ENCODE measurements at regions not wholly inside any gene's neighbourhood (a gene's known extent, or its start where the extent isn't known, plus 50 kb on each side); places are given as distances from the start of the nearest gene placed in this dataset.

DNA sequence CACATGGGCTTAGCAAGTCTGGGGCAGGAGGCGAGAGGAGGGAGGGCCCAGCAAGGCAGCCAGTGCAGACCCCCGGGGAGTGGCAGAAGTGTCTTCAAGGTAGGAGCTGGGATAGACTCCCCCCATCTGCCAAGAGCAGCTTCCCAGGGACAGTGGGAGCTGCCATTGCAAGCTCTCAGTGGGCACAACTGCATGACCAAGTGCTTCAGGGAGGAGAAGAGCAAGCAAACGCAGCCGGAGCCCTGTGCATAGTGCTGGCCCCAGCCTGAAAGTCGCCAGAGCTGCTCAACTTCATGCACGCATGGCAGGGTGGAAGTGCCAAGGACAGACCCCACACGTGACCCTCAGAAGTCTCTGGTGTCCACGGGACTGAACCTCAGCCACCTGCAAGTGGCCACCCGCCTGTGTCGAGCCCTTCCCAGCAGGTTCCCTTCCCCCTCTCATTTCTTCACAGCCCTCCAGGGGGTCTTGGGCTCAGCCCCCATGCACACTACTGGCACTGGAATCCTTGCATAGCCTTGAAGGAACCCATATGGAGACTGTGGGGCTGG lies 89.4 kb downstream of the PLXNA1 start:
- TF ChIP-seq, protein P1, sequence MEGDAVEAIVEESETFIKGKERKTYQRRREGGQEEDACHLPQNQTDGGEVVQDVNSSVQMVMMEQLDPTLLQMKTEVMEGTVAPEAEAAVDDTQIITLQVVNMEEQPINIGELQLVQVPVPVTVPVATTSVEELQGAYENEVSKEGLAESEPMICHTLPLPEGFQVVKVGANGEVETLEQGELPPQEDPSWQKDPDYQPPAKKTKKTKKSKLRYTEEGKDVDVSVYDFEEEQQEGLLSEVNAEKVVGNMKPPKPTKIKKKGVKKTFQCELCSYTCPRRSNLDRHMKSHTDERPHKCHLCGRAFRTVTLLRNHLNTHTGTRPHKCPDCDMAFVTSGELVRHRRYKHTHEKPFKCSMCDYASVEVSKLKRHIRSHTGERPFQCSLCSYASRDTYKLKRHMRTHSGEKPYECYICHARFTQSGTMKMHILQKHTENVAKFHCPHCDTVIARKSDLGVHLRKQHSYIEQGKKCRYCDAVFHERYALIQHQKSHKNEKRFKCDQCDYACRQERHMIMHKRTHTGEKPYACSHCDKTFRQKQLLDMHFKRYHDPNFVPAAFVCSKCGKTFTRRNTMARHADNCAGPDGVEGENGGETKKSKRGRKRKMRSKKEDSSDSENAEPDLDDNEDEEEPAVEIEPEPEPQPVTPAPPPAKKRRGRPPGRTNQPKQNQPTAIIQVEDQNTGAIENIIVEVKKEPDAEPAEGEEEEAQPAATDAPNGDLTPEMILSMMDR (CRISPR knock-in tag; IDR thresholded peaks at IDR 0.05) = no peak
- TF ChIP-seq ZSCAN31 (CRISPR knock-in tag; IDR thresholded peaks at IDR 0.05; ENCODE audit: low read depth) = no peak
- no peak for TF ChIP-seq ZZZ3 (CRISPR knock-in tag; IDR thresholded peaks at IDR 0.05; ENCODE audit: borderline replicate concordance)
- TF ChIP-seq, protein P2, sequence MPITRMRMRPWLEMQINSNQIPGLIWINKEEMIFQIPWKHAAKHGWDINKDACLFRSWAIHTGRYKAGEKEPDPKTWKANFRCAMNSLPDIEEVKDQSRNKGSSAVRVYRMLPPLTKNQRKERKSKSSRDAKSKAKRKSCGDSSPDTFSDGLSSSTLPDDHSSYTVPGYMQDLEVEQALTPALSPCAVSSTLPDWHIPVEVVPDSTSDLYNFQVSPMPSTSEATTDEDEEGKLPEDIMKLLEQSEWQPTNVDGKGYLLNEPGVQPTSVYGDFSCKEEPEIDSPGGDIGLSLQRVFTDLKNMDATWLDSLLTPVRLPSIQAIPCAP (CRISPR knock-in tag; IDR thresholded peaks at IDR 0.05; ENCODE audit: low read depth) = no peak
- no peak for TF ChIP-seq RAD21 (CRISPR knock-in tag; IDR thresholded peaks at IDR 0.05)
- TF ChIP-seq PHF8 (CRISPR knock-in tag; IDR thresholded peaks at IDR 0.05) = no peak
- no peak for TF ChIP-seq TARDBP (CRISPR knock-in tag; IDR thresholded peaks at IDR 0.05)
- no peak for TF ChIP-seq YY1 (IDR thresholded peaks at IDR 0.05; ENCODE audit: insufficient read depth, insufficient replicate concordance, low read depth, low read length)
- TF ChIP-seq KDM1A (CRISPR knock-in tag; IDR thresholded peaks at IDR 0.05) = no peak
- no peak for TF ChIP-seq ZNF546 (CRISPR knock-in tag; conservative IDR thresholded peaks at IDR 0.05)
- TF ChIP-seq, protein P3, sequence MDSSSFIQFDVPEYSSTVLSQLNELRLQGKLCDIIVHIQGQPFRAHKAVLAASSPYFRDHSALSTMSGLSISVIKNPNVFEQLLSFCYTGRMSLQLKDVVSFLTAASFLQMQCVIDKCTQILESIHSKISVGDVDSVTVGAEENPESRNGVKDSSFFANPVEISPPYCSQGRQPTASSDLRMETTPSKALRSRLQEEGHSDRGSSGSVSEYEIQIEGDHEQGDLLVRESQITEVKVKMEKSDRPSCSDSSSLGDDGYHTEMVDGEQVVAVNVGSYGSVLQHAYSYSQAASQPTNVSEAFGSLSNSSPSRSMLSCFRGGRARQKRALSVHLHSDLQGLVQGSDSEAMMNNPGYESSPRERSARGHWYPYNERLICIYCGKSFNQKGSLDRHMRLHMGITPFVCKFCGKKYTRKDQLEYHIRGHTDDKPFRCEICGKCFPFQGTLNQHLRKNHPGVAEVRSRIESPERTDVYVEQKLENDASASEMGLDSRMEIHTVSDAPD (CRISPR knock-in tag; IDR thresholded peaks at IDR 0.05) = no peak
- no peak for TF ChIP-seq HCFC1 (IDR thresholded peaks at IDR 0.05; ENCODE audit: low read depth, low read length)
